Calu3 (cell line): ENCODE measurements at regions not wholly inside any gene's neighbourhood (a gene's known extent, or its start where the extent isn't known, plus 50 kb on each side); places are given as distances from the start of the nearest gene placed in this dataset.

Experiments used
- BruUV-seq: library from RNA; stranded (reverse); fragments of 400-500 nt; replicated peaks from 2 replicates; lab custom pipeline; 2021; lab: Mats Ljungman, UMichigan
- CTCF ChIA-PET: fragments of 300-600 bp; sonication (Branson Sonifier 250); formaldehyde crosslinking; loops from one replicate; lab custom pipeline; 2022; ENCODE audit warnings: antibody characterized with exemption; lab: Charles Lee
- DNase-seq: peaks from one replicate; pipeline ENCODE4 v3.0.0; 2022
- H3K27ac Mint-ChIP-seq: one replicate; pipeline ENCODE4 v1.8.0; 2022; ENCODE audit warnings: mixed read lengths; ENCODE audit not compliant: unreplicated experiment
- H3K27me3 Mint-ChIP-seq: one replicate; pipeline ENCODE4 v1.8.0; 2022; ENCODE audit warnings: mixed read lengths; ENCODE audit not compliant: unreplicated experiment
- H3K36me3 Mint-ChIP-seq: one replicate; pipeline ENCODE4 v1.8.0; 2022; ENCODE audit warnings: mild to moderate bottlenecking, moderate library complexity, mixed read lengths; ENCODE audit not compliant: insufficient read depth, unreplicated experiment
- H3K4me1 Mint-ChIP-seq: one replicate; pipeline ENCODE4 v1.8.0; 2022; ENCODE audit warnings: mild to moderate bottlenecking, low read depth, mixed read lengths; ENCODE audit not compliant: unreplicated experiment
- H3K4me3 Mint-ChIP-seq: one replicate; pipeline ENCODE4 v1.8.0; 2022; ENCODE audit warnings: mild to moderate bottlenecking, low read depth, moderate library complexity, mixed read lengths; ENCODE audit not compliant: unreplicated experiment
- H3K9me3 Mint-ChIP-seq: one replicate; pipeline ENCODE4 v1.8.0; 2022; ENCODE audit warnings: low read depth, mixed read lengths; ENCODE audit not compliant: unreplicated experiment
- CTCF ChIP-seq: fragments of 200-600 bp; IDR thresholded peaks from one replicate; pipeline ENCODE4 v1.8.0; 2022; ENCODE audit warnings: antibody characterized with exemption; ENCODE audit not compliant: unreplicated experiment
- intact Hi-C: fragments of 100-400 bp; cut with micrococcal nuclease; formaldehyde crosslinking; loops from one replicate; pipeline ENCODE4 v1.10.0; 2022; ENCODE audit not compliant: unreplicated experiment

GRCh38 chr12:42689699-42690098, 100.2 kb upstream of the PRICKLE1 start:
- Mint-ChIP-seq H3K4me1 (peaks cover 9% of the 10 kb centered on the region), H3K4me3 (no peak overlapping the region), H3K9me3 (peaks cover 2% of the 10 kb centered on the region), H3K36me3 (peaks cover 7% of the 10 kb centered on the region), H3K27ac (no peak overlapping the region), H3K27me3 (no peaks in the 10 kb centered on the region)
- CTCF ChIA-PET, result no interaction called here
- TF ChIP-seq CTCF, result no peak
- intact Hi-C loops, result loop anchor here (5.0 kb wide), 1 partner anchor 103 kb away; no protein-coding TSS in a partner anchor
- no peak for DNase-seq
- no TSS peak for BruUV-seq

GRCh38 chr12:42686514-42687172, 97.1 kb upstream of the PRICKLE1 start:
- peaks cover 2% of the 10 kb centered on the region for H3K9me3 Mint-ChIP-seq
- no peak overlapping the region for H3K27ac Mint-ChIP-seq
- no peaks in the 10 kb centered on the region for H3K27me3 Mint-ChIP-seq
- no TSS peak for BruUV-seq
- DNase-seq, result no peak
- no peak overlapping the region for H3K4me3 Mint-ChIP-seq
- no peaks in the 10 kb centered on the region for H3K36me3 Mint-ChIP-seq
- CTCF ChIA-PET, result no interaction called here
- TF ChIP-seq CTCF, result no peak
- no peaks in the 10 kb centered on the region for H3K4me1 Mint-ChIP-seq
- intact Hi-C loops, result no loop called here

GRCh38 chr12:42684802-42685071, 95.2 kb upstream of the PRICKLE1 start:
- BruUV-seq, result no TSS peak
- H3K27ac Mint-ChIP-seq, result no peak overlapping the region
- CTCF ChIA-PET, result no interaction called here
- DNase-seq, result no peak
- no peak for TF ChIP-seq CTCF
- intact Hi-C loops, result no loop called here
- no peaks in the 10 kb centered on the region for H3K36me3 Mint-ChIP-seq
- no peaks in the 10 kb centered on the region for H3K4me1 Mint-ChIP-seq
- H3K9me3 Mint-ChIP-seq, result peaks cover 2% of the 10 kb centered on the region
- no peaks in the 10 kb centered on the region for H3K27me3 Mint-ChIP-seq
- no peak overlapping the region for H3K4me3 Mint-ChIP-seq

GRCh38 chr12:42683933-42684801, 94.6 kb upstream of the PRICKLE1 start:
- Mint-ChIP-seq H3K27ac (no peak overlapping the region), H3K27me3 (no peaks in the 10 kb centered on the region), H3K9me3 (peaks cover 2% of the 10 kb centered on the region), H3K4me1 (no peaks in the 10 kb centered on the region), H3K36me3 (no peaks in the 10 kb centered on the region), H3K4me3 (no peak overlapping the region)
- CTCF ChIA-PET, result no interaction called here
- TF ChIP-seq CTCF, result no peak
- no peak for DNase-seq
- BruUV-seq, result no TSS peak
- intact Hi-C loops, result no loop called here
